ENCODE measurements at regions not wholly inside any gene's neighbourhood (a gene's known extent, or its start where the extent isn't known, plus 50 kb on each side); places are given as distances from the start of the nearest gene placed in this dataset.
"Not testable (repeated sequence)": the region's sequence is repeated elsewhere in the genome, so short reads cannot be mapped to it uniquely, and the experiment has no call there.

DNA sequence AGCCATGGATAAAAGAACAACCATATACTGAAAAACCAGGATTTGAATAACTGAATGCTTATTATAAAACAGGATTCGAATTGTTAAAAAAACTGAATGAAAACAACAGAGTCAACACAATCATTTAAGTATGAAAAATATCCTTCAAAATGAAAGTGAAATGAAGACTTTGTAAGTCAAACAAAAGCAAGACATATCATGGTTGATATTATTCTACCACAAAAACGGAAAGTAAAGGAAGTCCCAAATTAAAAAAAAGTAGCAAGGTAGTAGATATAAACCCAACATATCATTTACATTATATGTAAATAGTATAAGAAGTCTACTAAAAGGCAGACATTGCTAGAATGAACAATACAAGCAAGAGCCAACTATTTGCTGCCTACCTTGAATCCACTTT, 63.1 kb upstream of the POTEC start:
- H3K4me3 ChIP-seq (ENCODE audit: low read depth, low read length); DNase-seq (ENCODE audit: low read depth): not testable (repeated sequence)

DNA sequence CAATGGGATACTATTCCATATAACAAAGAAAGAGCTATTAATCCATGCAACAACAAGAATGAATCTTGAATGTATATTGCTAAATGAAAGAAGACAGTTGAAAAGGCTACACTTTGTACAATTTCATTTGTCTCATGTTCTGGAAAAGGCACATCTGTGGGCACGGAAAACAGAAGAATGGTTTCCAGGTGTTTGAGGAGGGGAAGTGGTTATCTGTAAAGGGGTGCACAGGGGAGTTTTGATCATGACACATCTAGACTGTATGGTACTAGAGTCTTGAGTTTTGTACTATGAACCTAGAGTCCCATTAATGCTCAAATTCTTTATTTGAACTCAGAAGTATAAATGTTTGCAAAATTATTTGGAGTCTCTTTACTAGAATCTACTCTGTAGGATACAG, 64.0 kb upstream of the POTEC start:
- H3K4me3 ChIP-seq (ENCODE audit: low read depth, low read length); DNase-seq (ENCODE audit: low read depth): not testable (repeated sequence)

DNA sequence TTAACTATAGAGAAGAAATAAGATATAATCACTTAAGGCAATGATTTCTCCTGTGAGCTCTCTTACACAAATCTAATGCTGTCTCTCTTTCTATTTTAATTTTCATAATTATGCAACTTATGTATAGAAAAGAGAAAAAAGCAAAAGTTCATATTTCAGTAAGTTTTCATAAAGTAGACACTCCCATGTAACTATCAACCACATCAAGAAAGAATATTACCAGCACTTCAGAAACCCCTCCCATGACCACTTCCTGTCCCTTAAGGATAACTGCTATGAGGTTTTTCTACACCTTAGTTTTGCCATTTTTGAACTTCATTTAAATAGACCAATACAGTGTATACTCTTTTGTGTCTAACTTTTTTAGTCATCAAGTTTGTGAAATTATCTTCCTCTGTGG, 69.0 kb upstream of the POTEC start:
- not testable (repeated sequence) for H3K4me3 ChIP-seq (ENCODE audit: low read depth, low read length); DNase-seq (ENCODE audit: low read depth)

DNA sequence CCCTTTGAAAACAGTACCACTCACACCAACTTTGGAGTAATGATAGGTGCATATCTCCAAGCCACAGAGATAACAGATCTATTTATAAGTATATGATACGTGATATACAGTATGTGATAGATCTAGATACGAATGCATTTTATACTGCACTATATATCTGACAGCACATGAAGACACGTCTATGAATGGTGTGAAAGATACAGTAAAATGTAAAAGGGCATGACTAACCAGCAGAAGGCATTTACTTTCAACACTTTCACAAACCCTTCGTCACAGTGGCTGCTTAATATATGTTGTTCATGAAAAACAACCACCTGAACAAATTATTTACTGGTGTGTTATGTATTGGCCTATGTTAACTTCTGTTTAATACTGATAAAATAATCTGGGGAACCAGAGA, 71.1 kb upstream of the POTEC start:
- not testable (repeated sequence) for DNase-seq (ENCODE audit: low read depth); H3K4me3 ChIP-seq (ENCODE audit: low read depth, low read length)

DNA sequence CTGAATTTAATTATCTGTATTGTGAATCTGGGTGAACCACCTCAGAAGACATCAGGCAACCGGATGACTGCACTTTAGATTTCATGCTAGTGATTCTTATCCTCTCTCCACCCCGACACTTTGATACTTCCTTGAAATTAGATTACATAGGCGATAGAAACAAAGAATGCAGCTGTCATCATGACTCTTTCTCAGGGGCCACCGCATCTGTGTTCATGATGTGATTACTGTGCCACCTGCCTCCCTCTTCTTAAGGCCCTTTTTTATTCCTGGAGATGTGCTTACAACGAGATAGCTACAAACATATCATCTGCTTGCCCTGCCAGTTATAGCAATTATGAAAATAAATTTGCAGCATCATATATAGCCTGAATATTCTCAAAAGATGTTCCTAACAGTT, 83.9 kb upstream of the POTEC start:
- H3K4me3 ChIP-seq (ENCODE audit: low read depth, low read length); DNase-seq (ENCODE audit: low read depth): not testable (repeated sequence)

DNA sequence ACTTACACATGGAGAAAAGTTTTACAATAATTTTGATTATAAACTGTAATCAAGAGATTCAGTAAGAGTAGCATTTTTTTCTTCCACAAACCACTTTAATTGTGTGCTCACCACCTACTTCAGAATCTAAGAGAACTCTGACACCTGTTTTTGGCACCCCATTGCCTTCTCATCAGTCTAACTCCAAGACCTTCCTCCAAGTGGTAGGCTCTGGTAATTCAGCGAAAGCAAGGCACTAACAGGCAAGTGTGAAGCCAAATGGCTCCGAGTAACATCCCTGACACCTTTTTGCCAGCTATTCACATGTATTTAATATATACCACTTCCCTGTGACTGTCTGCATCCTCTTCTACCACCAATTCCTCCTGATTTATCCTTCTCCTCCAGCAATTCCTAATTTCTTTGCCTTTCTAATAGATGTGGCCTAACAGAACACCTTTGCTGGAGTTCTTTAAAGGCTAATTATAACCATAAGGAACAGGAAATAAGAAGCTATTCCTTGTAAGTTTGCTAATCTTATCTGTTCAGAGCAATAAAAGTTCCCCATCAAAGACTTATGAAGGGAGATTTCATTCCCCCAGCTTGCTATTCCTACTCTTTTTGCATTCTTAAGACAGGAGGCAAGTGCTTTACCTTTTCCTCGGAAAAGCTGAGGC, 85.1 kb upstream of the POTEC start:
- not testable (repeated sequence) for H3K4me3 ChIP-seq (ENCODE audit: low read depth, low read length); DNase-seq (ENCODE audit: low read depth)

DNA sequence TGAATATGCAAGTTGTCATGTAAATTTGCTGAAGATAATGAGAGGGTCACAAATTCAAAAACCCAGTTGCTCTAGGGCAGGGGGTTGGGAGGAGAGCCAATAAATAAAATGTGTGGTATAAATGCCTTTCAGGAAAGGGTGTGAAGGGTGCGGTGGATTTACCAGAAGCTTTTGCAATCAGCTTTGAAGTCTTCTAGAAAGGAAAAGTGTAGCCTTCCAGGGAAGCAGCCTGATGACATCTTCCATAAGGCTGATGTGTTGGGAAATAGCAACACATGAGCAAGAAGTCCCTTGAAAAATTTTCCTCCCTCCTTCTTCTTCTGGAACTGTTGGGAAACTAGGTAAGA, 85.6 kb upstream of the POTEC start:
- not testable (repeated sequence) for H3K4me3 ChIP-seq (ENCODE audit: low read depth, low read length); DNase-seq (ENCODE audit: low read depth)

DNA sequence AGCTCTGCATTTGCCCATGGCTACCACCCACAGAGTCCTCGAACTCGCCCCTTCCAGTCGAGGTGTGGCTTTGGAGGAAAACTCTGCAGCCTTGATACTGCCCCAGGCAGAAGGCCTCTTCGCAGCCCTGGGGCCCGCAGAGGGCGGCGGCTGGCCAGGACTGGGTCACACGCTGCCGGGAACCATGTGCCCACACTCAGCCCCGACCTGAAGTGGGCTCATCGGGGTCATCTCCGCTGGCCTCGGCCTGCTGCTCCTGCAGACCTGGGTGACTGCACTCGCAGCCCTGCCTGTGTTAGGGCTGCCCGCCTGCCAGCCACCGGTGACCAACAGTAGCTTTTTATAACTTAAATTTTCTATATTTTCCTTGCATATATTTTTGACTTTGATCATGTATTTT, 89.6 kb upstream of the POTEC start:
- H3K4me3 ChIP-seq (ENCODE audit: low read depth, low read length); DNase-seq (ENCODE audit: low read depth): not testable (repeated sequence)

DNA sequence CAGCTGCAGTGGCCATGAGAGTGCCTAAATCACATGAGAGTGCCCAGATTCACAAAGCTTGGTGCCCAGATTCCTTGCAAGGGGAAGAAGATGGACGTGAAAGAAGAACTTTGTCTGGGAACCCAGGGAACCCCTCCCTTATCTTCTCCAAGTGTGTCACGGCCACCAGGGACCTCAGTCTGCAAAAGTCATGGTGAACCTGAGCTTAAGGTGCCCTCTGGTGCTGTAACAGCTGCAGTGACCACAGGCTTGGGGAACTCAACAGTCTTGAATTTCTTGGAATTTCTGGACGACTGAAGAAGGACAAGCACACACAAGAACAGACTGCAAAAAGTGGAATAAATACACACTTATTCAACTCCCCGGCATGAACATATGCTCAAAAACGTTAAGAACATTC, 94.6 kb upstream of the POTEC start:
- not testable (repeated sequence) for DNase-seq (ENCODE audit: low read depth); H3K4me3 ChIP-seq (ENCODE audit: low read depth, low read length)
- TF ChIP-seq, protein P1, sequence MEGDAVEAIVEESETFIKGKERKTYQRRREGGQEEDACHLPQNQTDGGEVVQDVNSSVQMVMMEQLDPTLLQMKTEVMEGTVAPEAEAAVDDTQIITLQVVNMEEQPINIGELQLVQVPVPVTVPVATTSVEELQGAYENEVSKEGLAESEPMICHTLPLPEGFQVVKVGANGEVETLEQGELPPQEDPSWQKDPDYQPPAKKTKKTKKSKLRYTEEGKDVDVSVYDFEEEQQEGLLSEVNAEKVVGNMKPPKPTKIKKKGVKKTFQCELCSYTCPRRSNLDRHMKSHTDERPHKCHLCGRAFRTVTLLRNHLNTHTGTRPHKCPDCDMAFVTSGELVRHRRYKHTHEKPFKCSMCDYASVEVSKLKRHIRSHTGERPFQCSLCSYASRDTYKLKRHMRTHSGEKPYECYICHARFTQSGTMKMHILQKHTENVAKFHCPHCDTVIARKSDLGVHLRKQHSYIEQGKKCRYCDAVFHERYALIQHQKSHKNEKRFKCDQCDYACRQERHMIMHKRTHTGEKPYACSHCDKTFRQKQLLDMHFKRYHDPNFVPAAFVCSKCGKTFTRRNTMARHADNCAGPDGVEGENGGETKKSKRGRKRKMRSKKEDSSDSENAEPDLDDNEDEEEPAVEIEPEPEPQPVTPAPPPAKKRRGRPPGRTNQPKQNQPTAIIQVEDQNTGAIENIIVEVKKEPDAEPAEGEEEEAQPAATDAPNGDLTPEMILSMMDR (IDR thresholded peaks at IDR 0.05; ENCODE audit: control insufficient read depth, extremely low read depth, insufficient read depth), result 0 out of 2 replicates have a peak, but pooled peaks have one; percentile 4

DNA sequence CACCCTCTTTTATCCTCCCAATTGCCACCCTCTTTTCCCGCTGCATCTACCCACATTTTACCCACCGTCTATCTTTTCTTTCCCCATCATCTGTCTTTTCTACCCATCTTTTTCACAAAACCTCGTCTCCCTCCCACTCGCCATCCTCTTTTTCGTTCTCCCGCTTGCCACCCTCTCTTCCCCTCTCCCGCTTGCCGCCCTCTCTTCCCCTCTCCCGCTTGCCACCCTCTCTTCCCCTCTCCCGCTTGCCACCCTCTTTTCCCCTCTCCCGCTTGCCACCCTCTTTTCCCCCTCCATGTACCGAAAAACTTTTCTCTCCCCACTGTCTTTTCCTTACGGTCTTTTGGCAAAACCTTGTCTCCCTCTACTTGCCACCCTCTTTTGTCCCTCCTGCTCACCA, 97.7 kb upstream of the POTEC start:
- not testable (repeated sequence) for H3K4me3 ChIP-seq (ENCODE audit: low read depth, low read length); DNase-seq (ENCODE audit: low read depth)

DNA sequence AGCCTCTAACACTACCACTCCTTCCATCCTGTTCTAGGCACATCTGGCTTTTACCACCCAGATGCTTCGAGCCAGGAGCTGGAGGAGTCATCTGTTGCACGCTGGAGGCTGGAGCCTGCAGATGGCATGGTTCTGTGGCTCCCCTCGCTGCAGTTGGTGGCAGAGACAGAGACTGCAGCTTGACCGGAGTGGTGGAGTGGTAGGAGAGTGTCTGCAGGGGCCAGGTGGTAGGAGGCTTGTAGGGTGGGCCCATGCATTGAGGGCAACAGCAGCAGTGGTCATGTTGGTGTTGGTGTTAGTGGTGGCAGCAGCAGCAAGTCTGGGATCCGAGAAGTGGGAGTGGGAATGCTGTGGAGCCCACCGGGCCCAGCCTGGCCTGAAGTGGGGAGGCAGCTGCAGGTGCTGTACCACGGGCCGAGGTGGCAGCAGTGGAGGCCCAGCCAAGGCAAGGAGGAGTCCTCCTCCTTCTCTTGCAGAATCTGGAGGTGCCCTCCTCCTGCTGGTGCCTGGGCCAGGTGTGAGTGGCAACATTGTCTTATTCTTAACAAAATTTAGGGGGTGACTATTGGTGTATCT, 100.4 kb upstream of the POTEC start:
- not testable (repeated sequence) for H3K4me3 ChIP-seq (ENCODE audit: low read depth, low read length); DNase-seq (ENCODE audit: low read depth)

DNA sequence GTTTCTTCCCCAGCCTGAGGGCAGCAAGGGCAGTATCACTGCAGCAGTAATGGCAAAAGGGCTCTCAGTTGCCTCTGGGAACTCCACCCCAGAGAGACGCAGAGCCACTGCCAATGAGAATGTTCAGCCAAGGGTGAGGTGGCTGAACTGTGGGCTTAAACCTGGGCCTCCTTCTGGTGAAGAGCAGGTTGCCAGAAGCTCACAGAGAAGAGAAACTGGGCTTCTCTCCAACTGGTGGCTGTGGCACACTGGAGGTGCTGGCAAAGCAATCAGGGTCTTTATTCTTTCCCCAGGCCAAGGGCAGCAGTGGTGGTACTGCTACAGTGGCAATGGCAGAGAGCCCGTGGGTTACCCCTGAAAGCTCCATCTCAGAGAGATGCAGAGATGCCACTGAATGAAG, 54.9 kb upstream of the ANKRD30B start:
- not testable (repeated sequence) for H3K4me3 ChIP-seq (ENCODE audit: low read depth, low read length); DNase-seq (ENCODE audit: low read depth)

DNA sequence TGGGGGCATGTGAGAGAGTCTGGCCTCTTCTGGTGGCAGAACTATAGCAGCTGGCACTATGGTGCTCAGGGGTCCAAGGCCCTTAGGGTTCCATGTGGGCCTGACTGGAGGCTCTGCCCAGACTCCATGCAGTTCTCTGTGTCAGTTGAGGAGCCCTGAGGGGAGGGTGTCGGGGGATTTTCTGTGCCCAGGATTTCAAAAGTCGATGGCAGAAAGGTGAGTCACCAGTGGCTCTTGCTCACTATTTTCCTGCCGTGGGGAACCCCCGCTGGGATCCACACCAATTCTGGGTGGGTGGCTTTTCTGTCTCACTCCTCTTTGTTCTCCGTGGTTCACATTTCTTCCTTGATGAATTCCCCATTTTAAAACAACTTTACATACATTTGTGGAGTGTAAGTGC, 54.1 kb upstream of the ANKRD30B start:
- not testable (repeated sequence) for H3K4me3 ChIP-seq (ENCODE audit: low read depth, low read length); DNase-seq (ENCODE audit: low read depth)

DNA sequence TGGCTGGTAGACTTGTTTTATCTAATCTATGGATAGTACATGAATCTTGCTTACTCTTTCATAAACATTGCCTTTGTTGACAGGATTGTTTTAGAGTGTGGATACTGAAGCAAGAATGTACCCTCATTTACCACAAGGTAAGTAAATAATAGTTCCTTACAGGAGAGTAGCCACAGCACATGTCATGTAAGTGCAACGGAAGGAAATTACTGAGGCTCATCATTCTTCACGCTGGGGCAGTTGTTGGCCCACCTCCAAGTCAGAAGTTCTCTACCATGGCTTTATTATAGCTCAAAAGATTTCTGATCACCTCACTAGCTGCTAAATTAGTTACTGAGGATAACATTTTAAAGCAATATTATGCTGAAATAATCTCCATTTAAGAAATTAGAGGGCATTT, 50.0 kb upstream of the ANKRD30B start:
- not testable (repeated sequence) for H3K4me3 ChIP-seq (ENCODE audit: low read depth, low read length); DNase-seq (ENCODE audit: low read depth)
